DND-41 (cell line): ENCODE measurements at regions not wholly inside any gene's neighbourhood (a gene's known extent, or its start where the extent isn't known, plus 50 kb on each side); places are given as distances from the start of the nearest gene placed in this dataset.
"Not testable (repeated sequence)": the region's sequence is repeated elsewhere in the genome, so short reads cannot be mapped to it uniquely, and the experiment has no call there.

Experiments used
- ATAC-seq: fragments of 200-7000 bp; cut with Tn5 transposase; 3 replicates; pipeline ENCODE4 v1.9.1; 2021; ENCODE audit warnings: low read depth; ENCODE audit not compliant: insufficient read depth
- DNase-seq: peaks from one replicate; pipeline ENCODE4 v3.0.0-alpha.2; 2020
- H2AFZ ChIP-seq: 2 replicates; pipeline ENCODE4 v1.6.0; 2012; ENCODE audit warnings: low read depth, low read length
- H3K27ac ChIP-seq: 2 replicates; pipeline ENCODE4 v1.5.1; 2012; ENCODE audit warnings: low read length, inconsistent platforms
- H3K27me3 ChIP-seq: fragments of 200-600 bp; sonication (generic); 2 replicates; pipeline ENCODE4 v1.6.0; 2012; ENCODE audit warnings: low read length, mild to moderate bottlenecking, inconsistent platforms; ENCODE audit not compliant: insufficient read depth, poor library complexity
- H3K36me3 ChIP-seq: 2 replicates; pipeline ENCODE4 v1.5.1; 2012; ENCODE audit warnings: low read length, inconsistent platforms; ENCODE audit not compliant: insufficient read depth
- H3K4me1 ChIP-seq: 2 replicates; pipeline ENCODE4 v1.5.1; 2012; ENCODE audit warnings: mild to moderate bottlenecking, low read length; ENCODE audit not compliant: insufficient read depth
- H3K4me2 ChIP-seq: 2 replicates; pipeline ENCODE4 v1.6.0; 2012; ENCODE audit warnings: mild to moderate bottlenecking, moderate library complexity, low read length, inconsistent platforms; ENCODE audit not compliant: insufficient read depth
- H3K4me3 ChIP-seq, 2 experiments: fragments of 200-600 bp in 1 of 2; shearing (Covaris generic) in 1 of 2; 2 replicates each; pipeline ENCODE4 v1.5.1; 2012 to 2016; ENCODE audit warnings: inconsistent platforms in 2 of 2, low read length in 2 of 2, mild to moderate bottlenecking in 2 of 2, low read depth in 1 of 2, moderate library complexity in 1 of 2
- H3K79me2 ChIP-seq: 2 replicates; pipeline ENCODE4 v1.6.0; 2012; ENCODE audit warnings: low read length, inconsistent platforms; ENCODE audit not compliant: insufficient read depth
- H3K9ac ChIP-seq: 2 replicates; pipeline ENCODE4 v1.6.0; 2012; ENCODE audit warnings: low read depth, mild to moderate bottlenecking, inconsistent platforms, low read length, moderate library complexity
- H3K9me3 ChIP-seq: 2 replicates; pipeline ENCODE4 v1.5.1; 2012; ENCODE audit warnings: low read length, moderate library complexity, mild to moderate bottlenecking, inconsistent platforms; ENCODE audit not compliant: insufficient read depth, severe bottlenecking
- H4K20me1 ChIP-seq: 2 replicates; pipeline ENCODE4 v1.6.0; 2012; ENCODE audit warnings: low read length; ENCODE audit not compliant: insufficient read depth
- EZH2 ChIP-seq: IDR thresholded peaks from 3 replicates; pipeline ENCODE4 v1.6.1; 2012; ENCODE audit warnings: borderline replicate concordance, low read depth, mild to moderate bottlenecking, moderate library complexity, low read length, inconsistent platforms; ENCODE audit not compliant: severe bottlenecking
- TF ChIP-seq, protein P1 (sequence below): IDR thresholded peaks from 2 replicates; pipeline ENCODE4 v1.5.1; 2012; ENCODE audit warnings: borderline replicate concordance, low read length, moderate library complexity, mild to moderate bottlenecking; ENCODE audit not compliant: poor library complexity, severe bottlenecking; ENCODE audit errors: extremely low read depth

DNA sequence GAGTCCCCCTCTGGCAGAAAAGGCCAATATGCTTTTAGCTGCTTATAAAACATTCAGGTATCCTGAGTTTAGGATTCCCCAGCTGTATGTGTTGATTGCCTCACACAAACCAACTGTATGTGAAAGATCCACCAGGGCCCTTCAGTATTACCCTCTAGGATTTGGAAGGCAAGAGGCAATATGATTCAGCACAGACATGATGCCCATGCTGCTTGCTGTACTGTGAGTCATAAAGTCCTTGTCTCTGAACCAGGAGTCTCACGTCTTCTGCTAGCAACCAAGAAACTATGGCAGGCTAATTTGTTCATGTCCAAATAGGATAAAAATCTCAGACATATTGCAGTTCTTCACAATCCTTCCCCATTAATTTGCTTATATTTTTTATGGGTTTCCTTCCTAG lies 789.2 kb upstream of the SLC35B3 start:
- ATAC-seq (no peak), DNase-seq (no peak)
- Histone ChIP-seq H2AFZ (no peak overlapping the region), H4K20me1 (no peaks in the 10 kb centered on the region), H3K79me2 (no peaks in the 10 kb centered on the region), H3K4me3 (no peak overlapping the region), H3K27me3 (no peaks in the 10 kb centered on the region), H3K9me3 (no peaks in the 10 kb centered on the region), H3K36me3 (no peaks in the 10 kb centered on the region), H3K27ac (no peak overlapping the region), H3K9ac (no peak overlapping the region), H3K4me2 (no peak overlapping the region), H3K4me1 (no peaks in the 10 kb centered on the region)
- TF ChIP-seq, protein P1, sequence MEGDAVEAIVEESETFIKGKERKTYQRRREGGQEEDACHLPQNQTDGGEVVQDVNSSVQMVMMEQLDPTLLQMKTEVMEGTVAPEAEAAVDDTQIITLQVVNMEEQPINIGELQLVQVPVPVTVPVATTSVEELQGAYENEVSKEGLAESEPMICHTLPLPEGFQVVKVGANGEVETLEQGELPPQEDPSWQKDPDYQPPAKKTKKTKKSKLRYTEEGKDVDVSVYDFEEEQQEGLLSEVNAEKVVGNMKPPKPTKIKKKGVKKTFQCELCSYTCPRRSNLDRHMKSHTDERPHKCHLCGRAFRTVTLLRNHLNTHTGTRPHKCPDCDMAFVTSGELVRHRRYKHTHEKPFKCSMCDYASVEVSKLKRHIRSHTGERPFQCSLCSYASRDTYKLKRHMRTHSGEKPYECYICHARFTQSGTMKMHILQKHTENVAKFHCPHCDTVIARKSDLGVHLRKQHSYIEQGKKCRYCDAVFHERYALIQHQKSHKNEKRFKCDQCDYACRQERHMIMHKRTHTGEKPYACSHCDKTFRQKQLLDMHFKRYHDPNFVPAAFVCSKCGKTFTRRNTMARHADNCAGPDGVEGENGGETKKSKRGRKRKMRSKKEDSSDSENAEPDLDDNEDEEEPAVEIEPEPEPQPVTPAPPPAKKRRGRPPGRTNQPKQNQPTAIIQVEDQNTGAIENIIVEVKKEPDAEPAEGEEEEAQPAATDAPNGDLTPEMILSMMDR, result no peak
- no peak for TF ChIP-seq EZH2

DNA sequence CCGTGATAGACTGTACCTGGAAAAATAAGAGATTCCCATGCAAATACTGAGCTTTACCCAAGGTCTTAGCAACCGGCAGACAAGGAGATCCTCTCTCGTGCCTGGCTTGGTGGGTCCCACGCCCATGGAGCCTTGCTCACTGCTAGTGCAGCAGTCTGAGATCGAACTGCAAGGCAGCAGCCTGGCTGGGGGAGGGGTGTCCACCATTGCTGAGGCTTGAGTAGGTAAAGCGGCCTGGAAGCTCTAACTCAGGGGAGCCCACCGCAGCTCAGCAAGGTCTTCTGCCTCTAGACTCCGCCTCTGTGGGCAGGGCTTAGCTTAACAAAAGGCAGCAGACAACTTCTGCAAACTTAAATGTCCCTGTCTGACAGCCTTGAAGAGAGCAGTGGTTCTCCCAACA lies 778.4 kb upstream of the SLC35B3 start:
- not testable (repeated sequence) for H4K20me1 ChIP-seq, H3K27ac ChIP-seq, H3K9me3 ChIP-seq, H2AFZ ChIP-seq, ATAC-seq, H3K79me2 ChIP-seq, H3K9ac ChIP-seq, DNase-seq, H3K36me3 ChIP-seq, H3K27me3 ChIP-seq, H3K4me1 ChIP-seq, H3K4me2 ChIP-seq, H3K4me3 ChIP-seq

DNA sequence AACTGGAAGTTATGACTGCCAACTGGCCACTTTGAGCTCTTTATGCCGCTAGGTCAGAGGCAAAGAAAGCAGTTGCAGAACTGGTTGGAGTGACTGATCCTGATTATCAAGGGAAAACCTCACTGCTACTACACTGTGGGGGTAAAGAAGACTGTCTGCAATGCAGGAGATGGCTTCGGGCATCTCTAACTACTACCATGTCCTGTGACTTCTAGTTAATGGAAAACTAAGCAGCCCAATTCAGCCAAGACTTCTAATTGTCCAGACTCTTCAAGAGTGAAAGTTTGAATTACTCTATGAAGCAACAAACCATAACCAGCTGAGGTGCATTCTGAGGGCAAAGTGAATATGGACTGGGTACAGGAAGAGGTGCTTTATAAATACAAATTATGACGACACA lies 773.6 kb upstream of the SLC35B3 start:
- Histone ChIP-seq H3K4me3 (no peak overlapping the region), H4K20me1 (no peaks in the 10 kb centered on the region), H3K36me3 (no peaks in the 10 kb centered on the region), H3K27ac (no peak overlapping the region), H3K9me3 (no peaks in the 10 kb centered on the region), H3K4me2 (no peak overlapping the region), H3K79me2 (no peaks in the 10 kb centered on the region), H3K27me3 (no peaks in the 10 kb centered on the region), H3K9ac (no peak overlapping the region), H3K4me1 (no peaks in the 10 kb centered on the region), H2AFZ (no peak overlapping the region)
- DNase-seq (no peak), ATAC-seq (no peak)
- no peak for TF ChIP-seq EZH2
- TF ChIP-seq, protein P1, result no peak

DNA sequence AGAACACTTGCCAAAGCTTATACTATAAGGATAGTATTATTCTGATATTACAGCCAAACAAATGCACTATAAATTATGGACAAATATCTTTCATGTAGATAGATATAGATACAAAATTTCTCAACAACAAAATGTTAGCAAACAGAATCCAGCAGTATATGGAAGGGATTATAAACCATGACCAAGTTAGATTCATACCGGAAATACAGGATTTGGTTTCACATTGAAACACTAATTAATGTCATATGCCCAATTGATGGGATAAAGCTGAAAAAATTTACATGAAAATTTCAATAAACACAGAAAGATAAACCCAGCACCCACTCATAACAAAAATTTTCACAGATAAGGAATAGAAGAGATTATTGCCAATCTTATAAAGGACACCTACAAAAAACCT lies 770.3 kb upstream of the SLC35B3 start:
- H3K9ac ChIP-seq, result no peak overlapping the region
- no peaks in the 10 kb centered on the region for H3K27me3 ChIP-seq
- H3K79me2 ChIP-seq, result no peaks in the 10 kb centered on the region
- H2AFZ ChIP-seq, result no peak overlapping the region
- no peak overlapping the region for H3K4me2 ChIP-seq
- no peak for DNase-seq
- no peaks in the 10 kb centered on the region for H3K4me1 ChIP-seq
- H3K9me3 ChIP-seq, result peaks cover 3% of the 10 kb centered on the region
- no peak overlapping the region for H3K4me3 ChIP-seq
- no peak for TF ChIP-seq EZH2
- TF ChIP-seq, protein P1, result no peak
- H3K36me3 ChIP-seq, result no peaks in the 10 kb centered on the region
- H3K27ac ChIP-seq, result no peak overlapping the region
- no peaks in the 10 kb centered on the region for H4K20me1 ChIP-seq
- no peak for ATAC-seq
